NB4 (cell line): ENCODE measurements at regions not wholly inside any gene's neighbourhood (a gene's known extent, or its start where the extent isn't known, plus 50 kb on each side); places are given as distances from the start of the nearest gene placed in this dataset.
"Not testable (repeated sequence)": the region's sequence is repeated elsewhere in the genome, so short reads cannot be mapped to it uniquely, and the experiment has no call there.

ENCODE experiments used
- CTCF ChIP-seq: IDR thresholded peaks from one replicate; pipeline ENCODE4 v1.5.1; 2012; ENCODE audit warnings: low read depth, low read length
- MAX ChIP-seq: IDR thresholded peaks from 2 replicates; pipeline ENCODE4 v1.6.1; 2011; ENCODE audit warnings: low read depth, low read length
- MYC ChIP-seq: IDR thresholded peaks from 2 replicates; pipeline ENCODE4 v1.6.1; 2011; ENCODE audit warnings: low read depth, low read length
- POLR2A ChIP-seq: IDR thresholded peaks from 2 replicates; pipeline ENCODE4 v1.6.1; 2011; ENCODE audit warnings: mild to moderate bottlenecking; ENCODE audit not compliant: insufficient read length; ENCODE audit errors: extremely low read depth

GRCh38 chr11:90455347-90455920, 232.6 kb upstream of the CHORDC1 start:
- TF ChIP-seq CTCF, MAX, POLR2A, MYC: not testable (repeated sequence)
